C1 segment of cervical spinal cord (tissue), 14 donors: ENCODE measurements at regions not wholly inside any gene's neighbourhood (a gene's known extent, or its start where the extent isn't known, plus 50 kb on each side); places are given as distances from the start of the nearest gene placed in this dataset.

Experiments
- DNase-seq, 14 donors: peaks; one replicate each; lab custom pipeline; 2025; lab: John Stamatoyannopoulos, UW

DNA sequence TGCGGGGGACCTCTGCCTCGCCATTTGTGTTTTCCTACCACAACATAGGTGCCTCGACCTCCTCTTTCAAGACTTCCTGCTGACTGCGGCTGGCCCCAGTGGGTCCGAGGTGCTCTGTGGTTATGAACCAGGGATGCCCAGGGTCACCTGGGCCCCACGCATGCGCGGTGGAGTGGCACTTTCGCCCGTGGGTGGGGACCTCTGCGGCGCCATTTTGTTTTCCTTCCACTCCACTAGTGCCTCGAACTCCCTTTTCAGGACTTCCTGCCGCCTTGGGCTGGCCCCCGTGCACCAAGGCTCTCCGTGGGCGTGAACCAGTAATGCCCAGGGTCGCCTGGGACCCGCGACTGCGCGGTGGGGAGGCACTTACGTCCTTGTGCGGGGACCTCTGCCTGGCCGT lies 351.6 kb downstream of the ALG10 start:
- no peak for DNase-seq

DNA sequence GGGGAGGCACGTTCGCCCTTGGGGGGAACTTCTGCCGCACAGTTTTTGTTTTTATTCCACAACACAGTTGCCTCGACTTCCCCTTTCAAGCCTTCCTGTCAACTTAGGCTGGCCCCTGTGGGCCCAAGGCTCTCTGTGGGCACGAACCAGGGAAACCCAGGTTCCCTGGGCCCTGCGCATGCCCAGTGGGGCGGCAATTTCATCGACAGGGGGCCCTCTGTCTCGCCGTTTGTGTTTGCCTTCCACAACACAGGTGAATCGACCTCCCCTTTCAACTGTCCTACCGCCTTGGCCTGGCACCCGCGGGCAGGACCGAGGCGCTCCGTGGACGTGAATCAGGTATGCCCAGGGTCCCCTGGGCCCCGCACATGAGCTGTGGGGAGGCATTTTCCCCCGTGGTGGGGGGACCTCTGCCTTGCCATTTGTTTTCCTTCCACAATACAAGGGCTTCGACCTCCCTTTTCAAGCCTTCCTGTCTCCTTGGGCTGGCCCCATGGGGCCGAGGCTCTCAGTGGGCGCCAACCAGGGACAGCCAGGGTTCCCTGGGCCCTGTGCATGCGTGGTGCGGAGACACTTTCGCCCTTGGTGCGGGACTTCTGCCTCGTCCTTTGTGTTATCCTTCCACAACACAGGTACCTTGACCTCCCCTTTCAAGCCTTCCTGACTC lies 354.0 kb downstream of the ALG10 start:
- DNase-seq, result no peak

DNA sequence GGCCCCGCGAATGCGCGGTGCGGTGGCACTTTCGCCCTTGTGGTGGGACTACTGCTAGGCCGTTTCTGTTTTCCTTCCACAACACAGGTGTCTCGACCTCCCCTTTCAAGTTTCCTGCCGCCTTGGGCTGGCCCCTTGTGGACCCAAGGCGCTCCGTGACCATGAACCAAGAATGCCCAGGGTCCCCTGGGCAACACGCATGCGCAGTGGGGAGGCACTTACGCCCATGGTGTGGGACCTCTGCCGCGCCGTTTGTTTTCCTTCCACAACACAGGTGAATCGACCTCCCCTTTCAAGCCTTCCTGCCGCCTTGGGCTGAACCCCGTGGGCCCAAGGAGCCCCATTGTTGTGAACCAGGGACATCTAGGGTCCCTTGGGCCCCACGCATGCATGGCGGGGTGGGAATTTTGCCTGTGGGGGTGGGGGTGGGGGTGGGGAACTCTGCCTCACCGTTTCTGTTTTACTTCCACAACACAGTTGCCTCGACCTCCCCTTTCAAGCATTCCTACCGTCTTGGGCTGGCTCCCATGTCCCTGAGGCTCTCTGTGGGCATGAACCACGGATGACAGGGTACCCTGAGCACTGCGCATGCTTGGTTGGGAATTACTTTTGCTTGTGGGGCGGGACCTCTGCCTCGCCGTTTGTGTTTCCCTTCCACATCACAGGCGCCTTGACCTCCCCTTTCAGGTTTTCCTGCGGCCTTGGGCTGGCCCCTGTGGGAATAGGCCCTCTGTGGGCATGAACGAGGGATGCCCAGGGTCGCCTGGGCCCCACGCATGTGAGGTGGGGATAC lies 355.1 kb downstream of the ALG10 start:
- DNase-seq, result no peak

DNA sequence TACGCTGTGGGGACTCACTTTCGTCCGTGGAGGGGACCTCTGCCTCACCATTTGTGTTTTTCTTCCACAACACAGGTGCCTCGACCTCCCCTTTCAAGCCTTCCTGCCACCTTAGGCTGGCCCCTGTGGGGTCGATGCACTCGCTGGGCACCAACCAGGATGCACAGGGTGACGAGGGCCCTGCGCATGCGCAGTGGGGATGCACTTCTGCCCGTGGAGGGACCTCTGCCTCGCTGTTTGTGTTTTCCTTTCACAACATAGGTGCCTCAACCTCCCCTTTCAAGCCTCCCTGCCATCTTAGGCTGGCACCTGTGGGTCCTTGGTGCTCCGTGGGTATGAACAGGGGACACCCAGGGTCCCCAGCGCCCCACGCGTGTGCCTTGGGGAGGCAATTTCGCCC lies 356.8 kb downstream of the ALG10 start:
- DNase-seq, result no peak

DNA sequence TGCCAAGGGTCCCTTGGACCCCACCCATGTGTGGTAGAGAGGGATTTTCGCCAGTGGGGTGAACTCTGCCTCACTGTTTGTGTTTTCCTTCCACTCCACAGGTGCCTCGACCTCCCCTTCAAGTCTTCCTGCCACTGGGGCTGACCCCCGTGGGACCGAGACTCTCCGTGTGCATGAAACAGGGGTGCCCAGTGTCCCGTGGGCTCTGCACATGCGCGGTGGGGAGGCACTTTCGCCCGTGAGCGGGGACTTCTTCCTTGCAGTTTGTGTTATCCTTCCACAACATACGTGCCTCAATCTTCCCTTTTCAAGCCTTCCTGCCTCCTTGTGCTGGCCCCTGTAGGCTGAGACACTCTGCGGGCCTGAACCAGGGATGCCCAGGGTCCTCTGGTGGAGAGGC lies 362.4 kb downstream of the ALG10 start:
- DNase-seq, result no peak

DNA sequence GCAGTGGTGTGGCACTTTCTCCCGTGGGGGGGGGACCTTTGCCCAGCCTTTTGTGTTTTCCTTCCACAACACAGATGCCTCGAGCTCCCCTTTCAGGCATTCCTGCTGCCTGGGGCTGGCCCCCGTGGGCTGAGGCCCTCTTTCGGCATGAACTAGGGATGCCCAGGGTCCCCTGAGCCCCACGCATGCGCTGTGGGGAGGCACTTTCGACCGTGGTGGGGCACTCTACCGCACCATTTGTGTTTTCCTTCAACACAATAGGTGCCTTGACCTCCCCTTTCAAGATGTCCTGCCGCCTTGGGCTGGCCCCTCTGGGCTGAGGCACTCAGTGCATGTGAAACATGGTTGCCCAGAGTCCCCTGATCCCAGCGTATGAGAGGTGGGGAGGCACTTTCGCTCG lies 363.7 kb downstream of the ALG10 start:
- no peak for DNase-seq

DNA sequence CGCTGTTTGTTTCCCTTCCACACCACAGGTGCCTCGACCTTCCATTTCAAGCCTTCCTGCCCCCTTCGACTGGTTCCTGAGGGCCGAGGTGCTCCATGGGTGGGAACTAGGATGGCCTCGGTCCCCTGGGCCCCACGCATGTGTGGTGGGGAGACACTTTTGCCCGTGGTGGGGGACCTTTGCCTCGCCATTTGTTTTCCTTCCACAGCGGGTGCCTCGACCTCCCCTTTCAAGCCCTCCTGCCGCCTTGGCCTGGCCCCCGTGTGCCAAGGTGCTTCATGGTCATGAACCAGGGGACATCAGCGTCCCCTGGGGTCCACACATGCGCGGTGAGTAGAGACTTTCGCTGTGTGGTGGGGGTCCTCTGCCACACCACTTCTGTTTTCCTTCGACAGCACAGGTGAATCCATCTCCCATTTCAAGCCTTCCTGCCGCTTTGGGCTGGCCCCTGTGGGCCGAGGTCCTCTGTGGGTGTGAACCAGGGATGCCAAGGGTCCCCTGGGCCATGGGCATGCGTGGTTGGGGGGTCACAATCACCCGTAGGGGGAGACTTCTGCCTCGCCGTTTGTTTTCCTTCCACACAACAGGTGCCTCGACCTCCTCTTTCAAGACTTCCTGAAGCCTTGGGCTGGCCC lies 364.4 kb downstream of the ALG10 start:
- DNase-seq, result no peak

DNA sequence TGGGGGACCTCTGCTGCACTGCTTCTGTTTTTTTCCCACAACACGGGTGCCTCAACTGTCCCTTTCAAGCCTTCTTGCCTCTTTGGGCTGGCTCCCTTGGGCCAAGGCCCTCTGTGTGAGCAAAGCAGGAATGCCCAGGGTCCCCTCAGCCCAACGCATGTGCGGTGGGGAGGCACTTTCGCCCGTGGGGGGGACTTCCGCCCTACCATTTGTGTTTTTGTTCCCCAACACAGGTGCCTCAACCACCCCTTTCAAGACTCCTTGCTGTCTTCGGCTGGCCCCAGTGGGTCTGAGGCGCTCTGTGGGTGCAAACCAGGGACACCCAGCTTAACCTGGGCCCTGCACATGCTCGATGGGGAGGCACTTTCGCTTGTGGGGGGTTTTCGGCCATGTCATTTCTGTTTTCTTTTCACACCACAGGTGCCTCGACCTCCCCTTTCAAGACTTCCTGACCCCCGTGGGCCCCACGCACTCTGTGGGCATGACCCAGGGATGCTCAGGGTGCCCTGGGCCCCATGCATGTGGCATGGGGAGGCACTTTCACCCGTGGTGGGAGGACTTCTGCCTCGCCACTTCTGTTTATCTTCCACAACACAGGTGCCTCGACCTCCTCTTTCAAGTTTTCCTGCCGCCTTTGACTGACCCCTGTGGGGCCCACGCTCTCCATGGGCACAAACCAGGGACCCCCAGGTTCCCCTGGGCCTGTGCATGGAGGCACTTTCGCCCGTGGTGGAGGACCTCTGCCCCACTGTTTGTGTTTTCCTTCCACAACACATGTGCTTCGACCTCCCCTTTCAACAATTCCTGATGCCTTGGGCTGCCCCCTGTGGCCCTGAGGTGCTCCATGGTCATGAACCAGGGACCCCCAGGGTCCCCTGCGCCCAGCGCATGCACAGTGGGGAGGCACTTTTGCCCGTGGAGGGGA lies 365.7 kb downstream of the ALG10 start:
- no peak for DNase-seq

DNA sequence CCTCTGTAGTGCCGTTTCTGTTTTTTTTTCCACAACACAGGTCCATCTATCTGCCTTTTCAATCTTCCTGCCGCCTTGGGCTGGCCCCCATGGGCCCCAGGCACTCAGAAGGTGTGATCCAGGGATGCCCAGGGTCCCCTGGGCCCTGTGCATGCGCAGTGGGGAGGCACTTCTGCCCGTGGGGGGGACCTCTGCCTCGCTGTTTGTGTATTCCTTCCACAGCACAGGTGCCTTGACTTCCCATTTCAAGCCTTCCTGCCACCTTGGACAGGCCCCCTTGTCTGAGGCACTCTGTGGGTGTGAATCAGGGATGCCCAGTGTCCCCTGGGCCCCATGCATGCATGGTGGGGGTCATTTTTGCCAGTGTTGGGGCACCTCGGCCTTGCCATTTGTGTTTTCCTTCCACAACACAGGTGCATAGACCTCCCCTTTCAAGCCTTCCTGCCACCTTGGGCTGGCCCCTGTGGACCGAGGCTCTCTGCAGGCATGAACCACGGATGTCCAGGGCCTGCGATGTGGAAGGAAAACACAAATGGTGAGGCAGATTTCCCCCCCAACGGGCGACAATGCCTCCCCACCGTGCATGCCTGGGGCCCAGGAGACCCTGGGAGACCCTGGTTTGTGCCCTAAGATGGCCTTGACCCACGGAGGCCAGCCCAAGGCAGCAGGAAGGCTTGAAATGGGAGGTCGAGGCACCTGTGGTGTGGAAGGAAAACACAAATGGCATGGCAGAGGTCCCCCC lies 366.5 kb downstream of the ALG10 start:
- DNase-seq, result no peak

DNA sequence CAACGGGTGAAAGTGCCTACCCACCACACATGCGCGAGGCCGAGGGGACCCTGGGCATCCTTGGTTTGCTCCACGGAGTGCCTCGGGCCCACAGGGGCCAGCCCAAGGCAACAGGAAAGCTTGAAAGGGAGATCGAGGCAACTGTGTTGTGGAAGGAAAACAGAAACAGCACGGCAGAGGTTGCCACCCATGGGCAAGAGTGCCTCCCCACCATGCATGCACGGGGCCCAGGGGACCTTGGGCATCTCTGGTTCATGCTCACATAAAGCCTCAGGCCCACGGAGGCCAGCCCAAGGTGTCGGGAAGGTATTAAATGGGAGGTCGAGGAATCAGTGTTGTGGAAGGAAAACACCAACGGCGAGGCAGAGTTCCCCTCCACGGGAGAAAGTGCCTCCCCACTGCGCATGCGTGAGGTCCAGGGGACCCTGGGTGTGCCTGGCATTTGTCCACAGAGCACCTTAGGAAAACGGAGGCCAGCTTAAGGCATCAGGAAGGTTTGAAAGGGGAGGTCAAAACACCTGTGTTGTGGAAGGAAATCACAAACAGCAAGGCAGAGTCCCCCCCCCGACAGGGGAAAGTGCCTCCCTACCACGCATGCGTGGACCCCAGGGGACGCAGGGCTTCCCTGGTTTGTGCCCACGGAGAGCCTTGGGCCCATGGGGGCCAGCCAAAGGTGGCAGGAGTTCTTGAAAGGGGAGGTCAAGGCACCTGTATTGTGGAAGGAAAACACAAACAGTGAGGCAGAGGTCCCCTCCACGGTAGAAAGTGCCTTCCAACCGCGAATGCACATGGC lies 367.3 kb downstream of the ALG10 start:
- DNase-seq, result no peak

DNA sequence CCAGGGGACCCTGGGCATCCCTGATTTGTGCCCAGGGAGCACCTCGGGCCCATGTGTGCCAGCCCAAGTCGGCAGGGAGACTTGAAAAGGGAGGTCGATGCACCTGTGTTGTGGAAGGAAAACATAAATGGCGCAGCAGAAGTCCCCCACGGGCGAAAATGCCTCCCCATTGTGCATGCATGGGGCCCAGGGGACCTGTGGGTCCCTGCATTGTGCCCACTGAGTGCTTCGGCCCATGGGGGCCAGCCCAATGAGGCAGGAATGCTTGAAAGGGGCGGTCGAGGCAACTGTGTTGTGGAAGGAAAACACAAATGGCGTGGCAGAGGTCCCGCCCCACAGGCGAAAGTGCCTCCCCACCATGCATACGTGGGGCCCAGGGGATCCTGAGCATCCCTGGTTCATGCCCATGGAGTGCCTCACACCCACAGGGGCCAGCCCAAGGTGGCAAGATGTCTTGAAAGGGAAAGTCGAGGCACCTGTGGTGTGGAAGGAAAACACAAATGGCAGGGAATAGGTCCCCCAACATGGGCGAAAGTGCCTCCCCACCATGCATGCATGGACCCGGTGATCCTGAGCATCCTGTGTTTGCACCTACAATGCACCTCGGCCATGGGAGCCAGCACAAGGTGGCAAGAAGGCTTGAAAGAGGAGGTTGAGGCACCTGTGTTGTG lies 368.0 kb downstream of the ALG10 start:
- DNase-seq, result no peak

DNA sequence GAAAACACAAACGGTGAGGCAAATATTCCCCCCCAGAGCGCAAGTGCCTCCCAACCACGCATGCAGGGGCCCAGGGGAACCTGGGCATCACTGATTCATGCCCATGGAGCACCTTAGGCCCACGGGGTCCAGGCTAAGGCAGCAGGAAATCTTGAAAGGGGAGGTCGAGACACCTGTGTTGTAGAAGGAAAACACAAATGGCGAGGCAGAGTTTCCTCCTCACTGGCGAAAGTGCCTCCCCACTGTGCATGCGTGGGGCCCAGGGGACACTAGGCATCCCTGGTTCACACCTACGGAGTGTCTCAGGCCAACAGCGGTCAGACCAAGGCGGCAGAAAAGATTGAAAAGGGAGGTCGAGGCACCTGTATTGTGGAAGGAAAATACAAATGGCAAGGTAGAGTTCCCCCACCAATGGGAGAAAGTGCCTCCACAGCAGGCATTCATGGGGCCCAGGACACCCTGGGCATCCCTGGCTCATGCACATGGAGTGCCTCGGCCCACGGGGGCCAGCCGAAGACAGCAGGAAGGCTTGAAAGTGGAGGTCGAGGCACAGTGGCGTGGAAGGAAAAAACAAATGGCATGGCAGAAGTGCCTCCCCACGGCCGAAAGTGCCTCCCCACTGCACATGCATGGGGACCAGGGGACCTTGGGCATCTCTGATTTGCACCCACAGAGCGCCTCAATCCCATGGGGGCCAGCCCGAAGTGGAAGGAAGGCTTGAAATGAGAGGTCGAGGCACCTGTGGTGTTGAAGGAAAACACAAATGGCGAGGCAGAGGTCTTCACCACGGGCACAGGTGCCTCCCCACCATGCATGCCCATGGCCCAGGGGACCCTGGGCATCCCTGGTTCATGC lies 368.8 kb downstream of the ALG10 start:
- no peak for DNase-seq

DNA sequence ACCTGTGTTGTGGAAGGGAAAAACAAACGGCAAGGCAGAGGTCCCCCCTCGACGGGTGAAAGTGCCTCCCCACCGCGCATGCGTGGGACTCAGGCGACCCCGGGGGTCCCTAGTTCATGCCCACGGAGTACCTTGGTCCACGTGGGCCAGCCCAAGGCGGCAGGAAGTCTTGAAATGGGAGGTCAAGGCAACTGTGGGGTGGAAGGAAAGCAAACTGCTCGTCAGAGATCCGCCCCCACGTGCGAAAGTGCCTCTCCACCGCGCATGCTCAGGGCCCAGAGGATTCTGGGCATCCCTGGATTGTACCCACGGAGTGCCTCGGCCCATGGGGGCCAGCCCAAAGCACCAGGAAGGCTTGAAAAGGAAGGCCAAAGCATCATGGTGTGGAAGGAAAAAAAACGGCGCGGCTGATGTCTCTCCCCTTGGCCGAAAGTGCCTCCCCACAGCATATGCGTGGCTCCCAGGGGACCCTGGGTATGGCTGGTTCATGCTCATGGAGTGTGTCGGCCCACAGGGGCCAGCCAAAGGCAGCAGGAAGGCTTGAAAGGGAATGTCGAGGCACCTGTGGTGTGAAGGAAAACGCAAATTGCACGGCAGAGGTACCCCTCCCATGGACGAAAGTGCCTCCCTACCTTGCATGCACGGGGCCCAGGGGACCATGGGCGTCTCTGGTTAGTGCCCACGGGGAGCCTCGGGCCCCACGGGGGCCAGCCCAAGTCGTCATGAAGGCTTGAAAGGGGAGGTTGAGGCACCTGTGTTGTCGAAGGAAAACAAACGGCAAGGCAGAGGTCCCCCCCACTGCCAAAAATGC lies 369.7 kb downstream of the ALG10 start:
- no peak for DNase-seq

DNA sequence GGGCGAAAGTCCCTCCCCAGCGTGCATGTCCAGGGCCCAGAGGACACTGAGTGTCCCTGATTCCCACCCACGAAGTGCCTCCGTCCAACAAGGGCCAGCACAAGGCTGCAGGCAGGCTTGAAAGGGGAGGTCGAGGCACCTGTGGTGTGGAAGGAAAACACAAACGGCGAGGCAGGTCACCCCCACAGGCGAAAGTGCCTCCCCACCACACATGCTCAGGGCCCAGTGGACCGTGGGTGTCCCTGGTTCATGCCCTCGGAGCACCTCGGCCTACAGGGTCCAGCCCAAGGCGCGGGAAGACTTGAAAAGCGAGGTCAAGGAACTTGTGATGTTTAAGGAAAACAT lies 370.4 kb downstream of the ALG10 start:
- no peak for DNase-seq

DNA sequence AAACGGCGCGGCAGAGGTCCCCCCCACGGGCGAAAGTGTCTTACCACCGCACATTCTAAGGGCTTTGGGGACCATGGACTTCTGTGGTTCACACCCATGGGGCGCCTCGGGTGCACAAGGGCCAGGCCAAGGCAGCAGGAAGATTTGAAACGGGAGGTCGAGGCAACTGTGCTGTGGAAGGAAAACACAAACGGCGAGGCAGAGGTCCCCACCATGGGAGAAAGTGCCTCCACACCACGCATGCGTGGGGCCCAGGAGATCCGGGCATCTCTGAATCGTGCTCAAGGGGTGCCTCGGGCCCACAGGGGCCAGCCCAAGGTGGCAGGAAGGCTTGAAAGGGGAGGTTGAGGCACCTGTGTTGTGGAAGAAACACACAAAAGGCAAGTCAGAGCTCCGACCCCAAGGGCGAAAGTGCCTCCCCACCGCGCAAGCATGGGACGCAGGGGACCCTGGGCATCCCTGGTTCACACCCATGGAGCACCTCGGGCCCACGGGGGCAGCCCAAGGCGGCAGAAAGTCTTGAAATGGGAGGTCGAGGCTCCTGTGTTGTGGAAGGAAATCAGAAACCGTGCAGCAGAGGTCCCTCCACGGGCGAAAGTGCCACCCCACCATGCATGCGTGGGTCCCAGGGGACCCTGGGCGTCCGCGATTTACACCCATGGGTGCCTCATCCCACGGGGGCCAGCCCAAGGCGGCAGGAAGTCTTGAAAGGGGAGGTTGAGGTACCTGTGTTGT lies 371.0 kb downstream of the ALG10 start:
- DNase-seq, result no peak

DNA sequence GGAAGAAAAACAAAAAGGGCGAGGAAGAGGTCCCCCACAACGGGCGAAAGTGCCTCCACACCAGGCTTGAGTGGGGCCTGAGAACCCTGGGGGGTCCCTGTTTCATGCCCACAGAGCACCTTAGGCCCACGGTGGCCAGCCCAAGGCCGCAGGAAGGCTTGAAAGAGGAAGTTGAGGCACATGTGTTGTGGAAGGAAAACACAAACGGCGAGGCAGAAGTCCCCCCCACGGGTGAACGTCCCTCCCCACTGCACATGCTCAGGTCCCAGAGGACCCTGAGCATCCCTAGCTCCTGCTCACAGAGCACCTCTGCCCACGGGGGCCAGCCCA lies 371.5 kb downstream of the ALG10 start:
- no peak for DNase-seq
